Common myeloid progenitor, CD34-positive (primary cell): ENCODE measurements at regions not wholly inside any gene's neighbourhood (a gene's known extent, or its start where the extent isn't known, plus 50 kb on each side); places are given as distances from the start of the nearest gene placed in this dataset.
"Not testable (repeated sequence)": the region's sequence is repeated elsewhere in the genome, so short reads cannot be mapped to it uniquely, and the experiment has no call there.

ENCODE experiments used
- CTCF ChIA-PET: fragments of 350-600 bp; sonication (Branson Sonifier 250); formaldehyde crosslinking; loops from one replicate; lab custom pipeline; 2021; ENCODE audit warnings: antibody characterized with exemption; lab: Charles Lee
- POLR2A ChIA-PET: fragments of 350-600 bp; sonication (Branson Sonifier 250); formaldehyde crosslinking; loops from one replicate; lab custom pipeline; 2021; ENCODE audit warnings: antibody characterized with exemption; lab: Charles Lee
- DNase-seq, 3 donors: peaks; one replicate each; pipeline versions ENCODE4 v3.0.0 to v3.0.0-alpha.2; 2013
- H3K27ac ChIP-seq, 2 experiments: 1 replicate in 1 of 2; 2 replicates in 1 of 2; pipeline ENCODE4 v1.7.0; 2013; ENCODE audit warnings: inconsistent platforms in 2 of 2, low read length in 2 of 2, mild to moderate bottlenecking in 2 of 2, low read depth in 1 of 2, moderate library complexity in 1 of 2; ENCODE audit not compliant: severe bottlenecking in 2 of 2, insufficient read depth in 1 of 2, poor library complexity in 1 of 2
- H3K27me3 ChIP-seq, 5 experiments: replicated peaks in 2 of 5; 1 replicate in 3 of 5; 2 replicates in 2 of 5; pipeline versions ENCODE4 v1.6.1 to v1.7.0; 2013; ENCODE audit warnings: low read length in 4 of 5, mild to moderate bottlenecking in 2 of 5, moderate library complexity in 2 of 5, inconsistent platforms in 1 of 5; ENCODE audit not compliant: insufficient read depth in 5 of 5, control insufficient read depth in 4 of 5
- H3K36me3 ChIP-seq, 4 experiments: 1 replicate in 2 of 4; 2 replicates in 2 of 4; pipeline versions ENCODE4 v1.6.1 to v1.7.0; 2013; ENCODE audit warnings: low read length in 3 of 4, control low read depth in 1 of 4, mild to moderate bottlenecking in 1 of 4; ENCODE audit not compliant: control insufficient read depth in 4 of 4, insufficient read depth in 4 of 4
- H3K4me1 ChIP-seq, 4 experiments: 1 replicate in 3 of 4; 2 replicates in 1 of 4; pipeline versions ENCODE4 v1.6.1 to v1.7.1; 2013; ENCODE audit warnings: low read length in 3 of 4, mild to moderate bottlenecking in 3 of 4, control low read depth in 1 of 4, inconsistent platforms in 1 of 4, moderate library complexity in 1 of 4; ENCODE audit not compliant: control insufficient read depth in 4 of 4, insufficient read depth in 4 of 4; ENCODE audit errors: control extremely low read depth in 1 of 4
- H3K4me3 ChIP-seq, 7 experiments: 1 replicate in 4 of 7; 2 replicates in 3 of 7; pipeline versions ENCODE4 v1.5.1 to v1.7.0; 2013; ENCODE audit warnings: mild to moderate bottlenecking in 7 of 7, low read length in 6 of 7, moderate library complexity in 6 of 7, inconsistent platforms in 2 of 7, low read depth in 2 of 7, control low read depth in 1 of 7; ENCODE audit not compliant: insufficient read depth in 4 of 7, control insufficient read depth in 1 of 7; ENCODE audit errors: extremely low read depth in 1 of 7
- H3K9me3 ChIP-seq, 5 experiments: 1 replicate in 4 of 5; 2 replicates in 1 of 5; pipeline versions ENCODE4 v1.6.1 to v1.7.1; 2013; ENCODE audit warnings: low read length in 4 of 5, mild to moderate bottlenecking in 2 of 5, inconsistent platforms in 1 of 5, low read depth in 1 of 5, moderate library complexity in 1 of 5; ENCODE audit not compliant: control insufficient read depth in 4 of 5, insufficient read depth in 2 of 5; ENCODE audit errors: control extremely low read depth in 1 of 5
- WGBS: methylation state at CpG from one replicate; pipeline ENCODE4 v1.1.5; 2013; ENCODE audit not compliant: insufficient coverage; 5-methylcytosine and 5-hydroxymethylcytosine counted together

- Histone ChIP-seq H3K4me3 (no peak overlapping the region), H3K4me1 (no peaks in the 10 kb centered on the region), H3K9me3 (no peaks in the 10 kb centered on the region), H3K27me3 (no peaks in the 10 kb centered on the region), H3K27ac (no peak overlapping the region), H3K36me3 (no peaks in the 10 kb centered on the region)
- POLR2A ChIA-PET, result interaction anchor here (0.6 kb wide), 1 partner anchor 198 kb away, joined by 3 read pairs; no protein-coding TSS in a partner anchor
- CTCF ChIA-PET, result no interaction called here
- no peak for DNase-seq
- WGBS, result no CpG with 5 or more reads among the region's 1 CpG
These were observed 523.3 kb downstream of the LRRC70 start for GRCh38 chr5:63101870-63102269.

GRCh38 chr5:63097286-63097685, 518.7 kb downstream of the LRRC70 start:
- no peaks in the 10 kb centered on the region for H3K4me1 ChIP-seq
- CTCF ChIA-PET, result no interaction called here
- WGBS, result 100% methylated on average over 1 of the region's 1 CpG
- POLR2A ChIA-PET, result no interaction called here
- H3K27me3 ChIP-seq, result peaks cover 0 to 2% (median 0%) of the 10 kb centered on the region in 5 experiments
- H3K27ac ChIP-seq, result no peak overlapping the region
- no peaks in the 10 kb centered on the region for H3K9me3 ChIP-seq
- no peaks in the 10 kb centered on the region for H3K36me3 ChIP-seq
- H3K4me3 ChIP-seq, result no peak overlapping the region
- DNase-seq, result peak in 1 of 3 donors; percentile 17

GRCh38 chr5:63094730-63095129, 516.1 kb downstream of the LRRC70 start:
- WGBS, result no CpG with 5 or more reads among the region's 6 CpGs
- Histone ChIP-seq H3K27me3 (peaks cover 0 to 2% (median 0%) of the 10 kb centered on the region in 5 experiments), H3K4me3 (no peak overlapping the region), H3K36me3 (no peaks in the 10 kb centered on the region), H3K9me3 (no peaks in the 10 kb centered on the region), H3K27ac (no peak overlapping the region), H3K4me1 (no peaks in the 10 kb centered on the region)
- DNase-seq, result no peak
- ChIA-PET CTCF (no interaction called here), POLR2A (no interaction called here)

GRCh38 chr5:63089147-63089546, 510.5 kb downstream of the LRRC70 start:
- Histone ChIP-seq H3K27me3 (no peaks in the 10 kb centered on the region), H3K36me3 (no peaks in the 10 kb centered on the region), H3K4me3 (no peak overlapping the region), H3K9me3 (peaks cover 0 to 3% (median 0%) of the 10 kb centered on the region in 5 experiments), H3K27ac (no peak overlapping the region), H3K4me1 (no peaks in the 10 kb centered on the region)
- ChIA-PET CTCF (no interaction called here), POLR2A (no interaction called here)
- no peak for DNase-seq
- WGBS, result 100% methylated on average over 1 of the region's 1 CpG

- DNase-seq, result no peak
- WGBS, result 100% methylated on average over 2 of the region's 2 CpGs
- POLR2A ChIA-PET, result no interaction called here
These were observed 506.9 kb downstream of the LRRC70 start for GRCh38 chr5:63085561-63085960.

GRCh38 chr5:63083689-63084088, 505.1 kb downstream of the LRRC70 start:
- CTCF ChIA-PET, H3K4me3 ChIP-seq, POLR2A ChIA-PET, H3K36me3 ChIP-seq, H3K27ac ChIP-seq, H3K9me3 ChIP-seq, DNase-seq, H3K4me1 ChIP-seq, H3K27me3 ChIP-seq: not testable (repeated sequence)
- 98% methylated on average over 12 of the region's 22 CpGs for WGBS

More at GRCh38 chr5:63085561-63085960, 506.9 kb downstream of the LRRC70 start:
- no peaks in the 10 kb centered on the region for H3K4me1 ChIP-seq
- H3K27ac ChIP-seq, result no peak overlapping the region
- no peaks in the 10 kb centered on the region for H3K27me3 ChIP-seq
- H3K4me3 ChIP-seq, result no peak overlapping the region
- no peaks in the 10 kb centered on the region for H3K36me3 ChIP-seq
- CTCF ChIA-PET, result no interaction called here
- peaks cover 0 to 3% (median 0%) of the 10 kb centered on the region in 5 experiments for H3K9me3 ChIP-seq

- no peak for DNase-seq
These were observed 502.8 kb downstream of the LRRC70 start for GRCh38 chr5:63081402-63081801.

More at GRCh38 chr5:63081402-63081801, 502.8 kb downstream of the LRRC70 start:
- H3K36me3 ChIP-seq, result no peaks in the 10 kb centered on the region
- no peaks in the 10 kb centered on the region for H3K27me3 ChIP-seq
- H3K4me1 ChIP-seq, result no peaks in the 10 kb centered on the region
- H3K9me3 ChIP-seq, result peaks cover 0 to 3% (median 0%) of the 10 kb centered on the region in 5 experiments
- no peak overlapping the region for H3K4me3 ChIP-seq
- CTCF ChIA-PET, result no interaction called here
- no peak overlapping the region for H3K27ac ChIP-seq
- POLR2A ChIA-PET, result no interaction called here
